HFFc6 (cell line): ENCODE measurements at regions not wholly inside any gene's neighbourhood (a gene's known extent, or its start where the extent isn't known, plus 50 kb on each side); places are given as distances from the start of the nearest gene placed in this dataset.

Experiments used
- DNase-seq: peaks from one replicate; pipeline ENCODE4 v3.0.0-alpha.2; 2018
- H3K27ac Mint-ChIP-seq: 2 replicates; pipeline ENCODE4 v1.8.0; 2020; ENCODE audit warnings: mild to moderate bottlenecking, mixed read lengths
- H3K27me3 Mint-ChIP-seq: 2 replicates; pipeline ENCODE4 v1.8.0; 2021; ENCODE audit warnings: mild to moderate bottlenecking, moderate library complexity, mixed read lengths; ENCODE audit not compliant: insufficient read depth
- H3K36me3 Mint-ChIP-seq: 2 replicates; pipeline ENCODE4 v1.8.0; 2021; ENCODE audit warnings: low read depth, mixed read lengths
- H3K4me1 Mint-ChIP-seq: 2 replicates; pipeline ENCODE4 v1.8.0; 2020; ENCODE audit warnings: low read depth, mixed read lengths
- H3K4me3 Mint-ChIP-seq: 2 replicates; pipeline ENCODE4 v1.8.0; 2020; ENCODE audit warnings: mild to moderate bottlenecking, moderate library complexity, mixed read lengths
- H3K9me3 Mint-ChIP-seq: 2 replicates; pipeline ENCODE4 v1.8.0; 2020; ENCODE audit warnings: mild to moderate bottlenecking, mixed read lengths
- CTCF ChIP-seq: fragments of 200-600 bp; sonication (generic); IDR thresholded peaks from 2 replicates; pipeline ENCODE4 v1.5.0; 2021; ENCODE audit warnings: antibody characterized with exemption, mild to moderate bottlenecking

- no peaks in the 10 kb centered on the region for H3K36me3 Mint-ChIP-seq
- peaks cover 35% of the 10 kb centered on the region for H3K4me1 Mint-ChIP-seq
- TF ChIP-seq CTCF: no peak
- no peaks in the 10 kb centered on the region for H3K27me3 Mint-ChIP-seq
- H3K27ac Mint-ChIP-seq: peak overlapping the region; percentile 30; the same call in 1 of the 2 replicates
- no peak overlapping the region for H3K4me3 Mint-ChIP-seq
- no peaks in the 10 kb centered on the region for H3K9me3 Mint-ChIP-seq
- DNase-seq: no peak
These were observed 60.3 kb upstream of the ZNF648 start for GRCh38 chr1:182121787-182122186.

- TF ChIP-seq CTCF: no peak
- Mint-ChIP-seq H3K36me3 (no peaks in the 10 kb centered on the region), H3K27me3 (peaks cover 6% of the 10 kb centered on the region), H3K9me3 (no peaks in the 10 kb centered on the region), H3K4me1 (peaks cover 35% of the 10 kb centered on the region), H3K27ac (no peak overlapping the region), H3K4me3 (no peak overlapping the region)
- DNase-seq: no peak
These were observed 59.1 kb upstream of the ZNF648 start for GRCh38 chr1:182120411-182121258.

- peaks cover 35% of the 10 kb centered on the region for H3K4me1 Mint-ChIP-seq
- DNase-seq: no peak
- no peak overlapping the region for H3K4me3 Mint-ChIP-seq
- no peak overlapping the region for H3K27ac Mint-ChIP-seq
- TF ChIP-seq CTCF: no peak
- peaks cover 6% of the 10 kb centered on the region for H3K27me3 Mint-ChIP-seq
- no peaks in the 10 kb centered on the region for H3K36me3 Mint-ChIP-seq
- H3K9me3 Mint-ChIP-seq: no peaks in the 10 kb centered on the region
These were observed 58.1 kb upstream of the ZNF648 start for GRCh38 chr1:182119631-182120030.

GRCh38 chr1:182118851-182119250 is 57.3 kb upstream of the ZNF648 start:
- H3K27me3 Mint-ChIP-seq: peaks cover 6% of the 10 kb centered on the region
- H3K9me3 Mint-ChIP-seq: no peaks in the 10 kb centered on the region
- no peak overlapping the region for H3K4me3 Mint-ChIP-seq
- no peak for TF ChIP-seq CTCF
- H3K36me3 Mint-ChIP-seq: no peaks in the 10 kb centered on the region
- no peak overlapping the region for H3K27ac Mint-ChIP-seq
- peaks cover 35% of the 10 kb centered on the region for H3K4me1 Mint-ChIP-seq
- DNase-seq: no peak

GRCh38 chr1:182114627-182115023 is 53.1 kb upstream of the ZNF648 start:
- Mint-ChIP-seq H3K27ac (no peak overlapping the region), H3K27me3 (peaks cover 11% of the 10 kb centered on the region), H3K9me3 (no peaks in the 10 kb centered on the region; the same call in 1 of the 2 replicates), H3K4me3 (no peak overlapping the region), H3K4me1 (peaks cover 2% of the 10 kb centered on the region; the same call in 1 of the 2 replicates), H3K36me3 (no peaks in the 10 kb centered on the region)
- DNase-seq: no peak
- TF ChIP-seq CTCF: no peak
